Thoracic aorta (tissue), 2 donors: ENCODE measurements at regions not wholly inside any gene's neighbourhood (a gene's known extent, or its start where the extent isn't known, plus 50 kb on each side); places are given as distances from the start of the nearest gene placed in this dataset.
"Not testable (repeated sequence)": the region's sequence is repeated elsewhere in the genome, so short reads cannot be mapped to it uniquely, and the experiment has no call there.

Experiments
- ATAC-seq: fragments of 150-250 bp; one replicate; pipeline ENCODE4 v1.8.0; 2017; ENCODE audit warnings: low read depth; ENCODE audit not compliant: insufficient number of reproducible peaks, low FRiP score
- DNase-seq: peaks from one replicate; pipeline ENCODE4 v3.0.0-alpha.2; 2020; ENCODE audit warnings: low spot score
- H3K27ac ChIP-seq, 2 donors: fragments of 200-600 bp; sonication (generic); 1 replicate in 1 of 2; 2 replicates in 1 of 2; pipeline ENCODE4 v1.5.1; 2016; ENCODE audit warnings: mild to moderate bottlenecking in 2 of 2, moderate library complexity in 2 of 2
- H3K27me3 ChIP-seq: fragments of 200-600 bp; sonication (generic); replicated peaks from 2 replicates; pipeline ENCODE4 v1.6.0; 2016; ENCODE audit warnings: mild to moderate bottlenecking; ENCODE audit not compliant: insufficient read depth
- H3K36me3 ChIP-seq: fragments of 200-600 bp; sonication (generic); one replicate; pipeline ENCODE4 v1.5.1; 2016
- H3K4me1 ChIP-seq, 2 donors: fragments of 200-600 bp; sonication (generic); 1 replicate in 1 of 2; 2 replicates in 1 of 2; pipeline versions ENCODE4 v1.5.1 to v1.6.0; 2016; ENCODE audit warnings: low read depth in 2 of 2, mild to moderate bottlenecking in 1 of 2; ENCODE audit not compliant: control insufficient read depth in 1 of 2
- H3K4me3 ChIP-seq: fragments of 200-600 bp; sonication (generic); 2 replicates; pipeline ENCODE4 v1.5.1; 2016; ENCODE audit warnings: mild to moderate bottlenecking
- H3K9me3 ChIP-seq: fragments of 200-600 bp; sonication (generic); 2 replicates; pipeline ENCODE4 v1.5.1; 2016
- TF ChIP-seq, protein P1 (sequence below): fragments of 200-600 bp; sonication (generic); IDR thresholded peaks from one replicate; pipeline ENCODE4 v1.5.1; 2019; ENCODE audit warnings: antibody characterized with exemption

DNA sequence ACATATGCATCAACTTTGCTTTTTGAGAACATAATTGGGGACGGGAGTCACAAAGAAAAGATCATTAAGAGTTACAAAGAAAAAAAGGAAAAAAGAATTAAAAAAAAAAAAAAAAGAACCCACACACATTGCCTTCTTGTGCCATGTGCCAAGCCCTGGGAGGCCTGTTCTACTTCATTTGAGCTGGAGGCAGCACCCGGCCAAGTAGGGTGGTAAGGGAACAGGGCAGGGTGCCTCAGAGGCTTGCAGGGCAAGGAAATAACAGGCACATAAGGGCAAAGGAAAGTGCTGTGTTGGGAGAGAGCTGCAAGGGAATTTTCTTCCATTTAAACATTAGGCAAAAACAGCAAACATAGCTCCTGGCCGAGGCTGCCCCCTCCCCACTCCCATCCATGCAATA is 418.0 kb downstream of the TMEM182 start:
- no peak for ATAC-seq
- H3K27ac ChIP-seq, result no peak overlapping the region
- no peaks in the 10 kb centered on the region for H3K4me1 ChIP-seq

DNA sequence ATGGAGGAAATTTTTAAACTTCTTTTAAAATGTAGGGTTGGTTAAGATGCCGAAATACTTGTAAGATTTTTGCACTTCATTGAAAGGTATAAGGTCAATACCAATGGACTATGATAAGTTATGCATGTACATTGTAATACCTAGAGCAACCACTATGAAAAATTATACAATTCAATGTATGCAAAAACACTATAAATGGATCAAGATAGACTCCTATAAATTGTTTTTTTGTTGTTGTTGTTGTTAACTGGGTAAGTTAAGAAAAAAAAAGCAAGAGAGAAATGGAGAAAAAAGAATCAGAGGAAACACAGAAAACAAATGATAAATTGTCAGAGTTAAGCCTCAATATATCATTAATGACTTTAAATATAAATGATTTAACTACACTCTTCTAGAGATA is 421.2 kb downstream of the TMEM182 start:
- DNase-seq (no peak), ATAC-seq (no peak)
- Histone ChIP-seq H3K27ac (no peak overlapping the region), H3K36me3 (no peaks in the 10 kb centered on the region), H3K4me1 (no peaks in the 10 kb centered on the region), H3K9me3 (no peaks in the 10 kb centered on the region), H3K4me3 (no peak overlapping the region), H3K27me3 (no peaks in the 10 kb centered on the region)
- TF ChIP-seq, protein P1, sequence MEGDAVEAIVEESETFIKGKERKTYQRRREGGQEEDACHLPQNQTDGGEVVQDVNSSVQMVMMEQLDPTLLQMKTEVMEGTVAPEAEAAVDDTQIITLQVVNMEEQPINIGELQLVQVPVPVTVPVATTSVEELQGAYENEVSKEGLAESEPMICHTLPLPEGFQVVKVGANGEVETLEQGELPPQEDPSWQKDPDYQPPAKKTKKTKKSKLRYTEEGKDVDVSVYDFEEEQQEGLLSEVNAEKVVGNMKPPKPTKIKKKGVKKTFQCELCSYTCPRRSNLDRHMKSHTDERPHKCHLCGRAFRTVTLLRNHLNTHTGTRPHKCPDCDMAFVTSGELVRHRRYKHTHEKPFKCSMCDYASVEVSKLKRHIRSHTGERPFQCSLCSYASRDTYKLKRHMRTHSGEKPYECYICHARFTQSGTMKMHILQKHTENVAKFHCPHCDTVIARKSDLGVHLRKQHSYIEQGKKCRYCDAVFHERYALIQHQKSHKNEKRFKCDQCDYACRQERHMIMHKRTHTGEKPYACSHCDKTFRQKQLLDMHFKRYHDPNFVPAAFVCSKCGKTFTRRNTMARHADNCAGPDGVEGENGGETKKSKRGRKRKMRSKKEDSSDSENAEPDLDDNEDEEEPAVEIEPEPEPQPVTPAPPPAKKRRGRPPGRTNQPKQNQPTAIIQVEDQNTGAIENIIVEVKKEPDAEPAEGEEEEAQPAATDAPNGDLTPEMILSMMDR, result no peak

More for the DNA sequence above, 418.0 kb downstream of the TMEM182 start:
- Histone ChIP-seq H3K27me3 (no peaks in the 10 kb centered on the region), H3K9me3 (no peaks in the 10 kb centered on the region), H3K4me3 (no peak overlapping the region), H3K36me3 (no peaks in the 10 kb centered on the region)
- DNase-seq, result no peak
- TF ChIP-seq, protein P1, result no peak

- no peak for ATAC-seq
Observed at GRCh38 chr2:103196802-103197201, 435.0 kb downstream of the TMEM182 start.

GRCh38 chr2:103200774-103201173 is 438.9 kb downstream of the TMEM182 start:
- not testable (repeated sequence) for H3K4me3 ChIP-seq, H3K36me3 ChIP-seq, DNase-seq, H3K27ac ChIP-seq, H3K4me1 ChIP-seq, H3K9me3 ChIP-seq, ATAC-seq, H3K27me3 ChIP-seq

More at GRCh38 chr2:103196802-103197201, 435.0 kb downstream of the TMEM182 start:
- H3K4me3 ChIP-seq, result no peak overlapping the region
- TF ChIP-seq, protein P1, result no peak
- no peaks in the 10 kb centered on the region for H3K4me1 ChIP-seq
- no peaks in the 10 kb centered on the region for H3K36me3 ChIP-seq
- H3K9me3 ChIP-seq, result no peaks in the 10 kb centered on the region
- DNase-seq, result no peak
- no peaks in the 10 kb centered on the region for H3K27me3 ChIP-seq
- no peak overlapping the region for H3K27ac ChIP-seq

GRCh38 chr2:103208916-103209315 is 447.1 kb downstream of the TMEM182 start:
- no peaks in the 10 kb centered on the region for H3K4me1 ChIP-seq
- H3K27ac ChIP-seq, result no peak overlapping the region
- H3K9me3 ChIP-seq, result no peaks in the 10 kb centered on the region
- H3K36me3 ChIP-seq, result no peaks in the 10 kb centered on the region
- no peak overlapping the region for H3K4me3 ChIP-seq
- TF ChIP-seq, protein P1, result no peak
- DNase-seq (no peak), ATAC-seq (no peak)
- no peaks in the 10 kb centered on the region for H3K27me3 ChIP-seq

- Histone ChIP-seq H3K36me3 (no peaks in the 10 kb centered on the region), H3K4me1 (no peaks in the 10 kb centered on the region), H3K9me3 (no peaks in the 10 kb centered on the region), H3K4me3 (no peak overlapping the region), H3K27ac (no peak overlapping the region), H3K27me3 (no peaks in the 10 kb centered on the region)
- TF ChIP-seq, protein P1, result no peak
- no peak for ATAC-seq
- no peak for DNase-seq
Observed at GRCh38 chr2:103213028-103213542, 451.3 kb downstream of the TMEM182 start.
